ENCODE measurements at regions not wholly inside any gene's neighbourhood (a gene's known extent, or its start where the extent isn't known, plus 50 kb on each side); places are given as distances from the start of the nearest gene placed in this dataset.

DNA sequence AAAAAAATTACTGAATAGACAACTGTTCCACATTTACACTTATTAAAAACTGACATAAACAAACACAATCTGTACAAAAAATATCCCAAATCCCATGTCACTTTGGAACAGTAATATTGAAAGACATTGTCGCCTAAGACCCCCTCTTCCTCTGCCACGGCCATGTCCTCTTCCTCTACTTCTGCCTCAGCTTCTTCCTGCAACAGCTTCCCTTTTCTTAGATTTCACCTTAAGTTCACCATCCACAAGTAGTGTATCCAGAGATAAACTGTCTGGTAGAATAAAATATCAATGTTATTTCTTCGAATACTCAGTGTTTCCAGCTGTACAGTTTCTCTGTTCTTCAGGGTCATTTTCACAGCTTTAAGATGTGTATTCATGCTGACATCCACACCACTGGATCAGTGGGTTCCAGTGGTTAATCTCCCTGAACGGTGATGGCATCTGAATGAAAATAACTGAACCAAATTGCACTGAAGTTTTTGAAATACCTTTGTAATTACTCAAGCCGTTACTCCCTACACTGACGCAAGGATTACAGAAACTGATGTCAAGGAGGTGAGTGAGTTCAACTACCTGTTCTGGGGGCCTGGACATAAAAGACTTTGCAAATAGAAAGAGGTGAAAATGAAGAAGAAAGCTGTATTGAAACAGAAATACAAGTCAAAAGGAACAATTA lies 208.5 kb downstream of the C12orf50 start:
- no peak overlapping the region for H3K27ac Mint-ChIP-seq
- DNase-seq = no peak
- no peaks in the 10 kb centered on the region for H3K27me3 Mint-ChIP-seq (ENCODE audit: insufficient read depth)
- H3K36me3 Mint-ChIP-seq (ENCODE audit: low read depth) = no peaks in the 10 kb centered on the region
- H3K4me1 Mint-ChIP-seq (ENCODE audit: low read depth) = no peaks in the 10 kb centered on the region
- H3K9me3 Mint-ChIP-seq = peaks cover 21% of the 10 kb centered on the region
- TF ChIP-seq CTCF (IDR thresholded peaks at IDR 0.05) = no peak
- H3K4me3 Mint-ChIP-seq = no peak overlapping the region

- Mint-ChIP-seq H3K4me3 (no peak overlapping the region), H3K36me3 (ENCODE audit: low read depth) (no peaks in the 10 kb centered on the region), H3K9me3 (peaks cover 34% of the 10 kb centered on the region), H3K27me3 (ENCODE audit: insufficient read depth) (no peaks in the 10 kb centered on the region), H3K4me1 (ENCODE audit: low read depth) (no peaks in the 10 kb centered on the region), H3K27ac (no peak overlapping the region)
- DNase-seq = no peak
- no peak for TF ChIP-seq CTCF (IDR thresholded peaks at IDR 0.05)
Measured at GRCh38 chr12:87818441-87818840, 210.8 kb downstream of the C12orf50 start.

GRCh38 chr12:87815771-87816585 lies 213.2 kb downstream of the C12orf50 start:
- no peak overlapping the region for H3K27ac Mint-ChIP-seq

DNA sequence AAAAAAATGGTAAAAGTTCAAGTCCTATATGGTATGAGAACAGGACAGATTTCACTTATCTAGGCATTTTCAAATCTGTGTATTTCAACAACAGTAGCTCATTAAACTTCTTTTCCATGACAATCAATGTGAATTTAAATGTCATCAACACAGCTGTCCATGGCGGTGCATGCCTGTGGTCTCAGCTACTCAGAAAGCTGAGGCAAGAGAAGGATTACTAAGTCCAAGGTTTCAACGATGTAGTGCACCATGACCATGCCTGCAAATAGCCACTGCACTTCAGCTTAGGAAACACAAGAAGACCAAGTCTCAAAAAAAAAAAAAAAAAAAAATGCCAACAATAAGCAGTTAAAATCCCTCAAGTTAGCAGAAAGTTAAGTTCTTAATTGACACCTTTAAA lies 214.6 kb downstream of the C12orf50 start:
- no peak overlapping the region for H3K27ac Mint-ChIP-seq
- no peaks in the 10 kb centered on the region for H3K36me3 Mint-ChIP-seq (ENCODE audit: low read depth)
- H3K9me3 Mint-ChIP-seq = peaks cover 47% of the 10 kb centered on the region
- no peak for TF ChIP-seq CTCF (IDR thresholded peaks at IDR 0.05)
- no peak overlapping the region for H3K4me3 Mint-ChIP-seq
- H3K4me1 Mint-ChIP-seq (ENCODE audit: low read depth) = no peaks in the 10 kb centered on the region
- DNase-seq = no peak
- no peaks in the 10 kb centered on the region for H3K27me3 Mint-ChIP-seq (ENCODE audit: insufficient read depth)

More at GRCh38 chr12:87815771-87816585, 213.2 kb downstream of the C12orf50 start:
- no peak overlapping the region for H3K4me3 Mint-ChIP-seq
- no peak for DNase-seq
- no peak for TF ChIP-seq CTCF (IDR thresholded peaks at IDR 0.05)
- no peaks in the 10 kb centered on the region for H3K27me3 Mint-ChIP-seq (ENCODE audit: insufficient read depth)
- H3K4me1 Mint-ChIP-seq (ENCODE audit: low read depth) = no peaks in the 10 kb centered on the region
- peaks cover 44% of the 10 kb centered on the region for H3K9me3 Mint-ChIP-seq
- no peaks in the 10 kb centered on the region for H3K36me3 Mint-ChIP-seq (ENCODE audit: low read depth)

DNA sequence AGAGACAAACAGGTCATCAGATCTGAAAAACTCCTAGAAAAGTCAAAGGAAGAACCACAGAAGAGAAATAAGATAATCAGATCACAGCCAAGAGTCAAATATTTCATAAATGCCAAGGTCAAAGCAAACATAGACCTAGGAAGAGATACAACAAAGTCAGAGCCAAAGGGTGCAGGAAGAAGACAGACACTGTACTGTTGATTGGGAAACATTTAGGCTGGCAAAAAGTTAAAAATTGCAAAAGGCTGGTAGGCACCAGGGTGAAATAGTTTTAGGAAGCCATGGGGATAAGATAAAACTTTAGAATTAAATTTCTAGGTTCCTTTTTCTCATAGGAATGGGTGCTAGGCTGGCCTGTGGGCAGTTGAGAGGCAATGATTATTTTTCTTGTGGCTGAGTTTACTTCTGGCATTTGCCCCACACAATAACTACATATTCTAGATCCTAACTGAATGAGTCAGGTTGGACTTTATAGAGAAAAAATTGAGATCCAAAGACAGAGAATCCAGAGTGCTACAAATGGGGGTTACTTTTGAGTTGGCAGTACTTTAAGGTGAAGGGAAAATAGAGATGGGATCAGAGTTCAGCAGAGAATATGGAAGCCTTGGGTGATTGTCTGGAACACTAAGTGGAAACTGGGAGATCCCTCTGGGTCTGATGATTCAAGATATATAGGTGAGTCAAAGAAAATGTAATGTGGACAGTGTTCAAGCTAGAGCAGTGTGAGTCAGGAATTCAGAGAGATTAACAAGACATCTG lies 215.5 kb downstream of the C12orf50 start:
- Mint-ChIP-seq H3K4me1 (ENCODE audit: low read depth) (no peaks in the 10 kb centered on the region), H3K27me3 (ENCODE audit: insufficient read depth) (no peaks in the 10 kb centered on the region), H3K4me3 (no peak overlapping the region), H3K9me3 (peaks cover 46% of the 10 kb centered on the region), H3K36me3 (ENCODE audit: low read depth) (no peaks in the 10 kb centered on the region), H3K27ac (no peak overlapping the region)
- DNase-seq = no peak
- no peak for TF ChIP-seq CTCF (IDR thresholded peaks at IDR 0.05)
